HG02588 (cell line): ENCODE measurements at regions not wholly inside any gene's neighbourhood (a gene's known extent, or its start where the extent isn't known, plus 50 kb on each side); places are given as distances from the start of the nearest gene placed in this dataset.

Experiments used
- ATAC-seq: cut with Tn5 transposase; IDR thresholded peaks from one replicate; pipeline ENCODE4 v1.9.1; 2021; ENCODE audit warnings: mild to moderate bottlenecking, moderate library complexity; ENCODE audit not compliant: unreplicated experiment

DNA sequence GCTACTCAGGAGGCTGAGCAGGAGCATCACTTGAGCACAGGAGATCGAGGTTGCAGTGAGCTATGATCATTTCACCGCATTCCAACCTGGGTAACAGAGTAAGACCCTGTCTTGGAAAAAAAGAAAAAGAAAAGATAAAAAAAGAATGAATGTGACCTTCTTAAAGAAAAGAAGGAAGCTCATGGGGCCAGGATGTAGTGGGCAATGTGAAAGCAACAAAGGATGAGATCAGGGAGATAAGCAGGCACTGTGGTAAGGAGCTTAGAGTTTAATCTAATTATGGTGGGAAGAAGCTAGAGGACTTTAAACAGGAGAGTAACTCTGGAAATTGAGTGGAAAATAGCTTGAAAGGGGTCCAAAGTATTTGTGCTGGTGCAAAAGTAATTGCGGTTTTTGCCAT lies 231.6 kb upstream of the UBE2E2 start:
- ATAC-seq = no peak

DNA sequence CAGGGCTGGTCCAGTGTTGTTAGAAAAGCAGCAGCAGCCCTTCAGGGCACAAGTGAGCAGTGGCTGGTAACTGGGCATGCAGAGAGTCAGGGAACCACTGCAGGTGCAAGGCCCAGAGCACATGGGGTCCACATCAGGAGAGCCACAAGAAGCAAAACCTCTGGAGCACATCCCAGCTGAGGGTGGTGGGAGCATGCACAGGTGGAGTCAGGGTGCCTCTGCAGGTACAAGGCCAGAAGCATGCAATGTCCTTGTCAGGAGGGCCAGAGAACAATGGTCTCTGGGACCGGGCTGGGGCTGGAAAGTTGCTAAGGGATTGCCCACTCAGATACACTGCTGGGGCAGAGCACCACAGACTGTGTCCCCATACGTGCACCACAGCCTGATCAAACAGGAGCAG lies 226.1 kb upstream of the UBE2E2 start:
- ATAC-seq = no peak

DNA sequence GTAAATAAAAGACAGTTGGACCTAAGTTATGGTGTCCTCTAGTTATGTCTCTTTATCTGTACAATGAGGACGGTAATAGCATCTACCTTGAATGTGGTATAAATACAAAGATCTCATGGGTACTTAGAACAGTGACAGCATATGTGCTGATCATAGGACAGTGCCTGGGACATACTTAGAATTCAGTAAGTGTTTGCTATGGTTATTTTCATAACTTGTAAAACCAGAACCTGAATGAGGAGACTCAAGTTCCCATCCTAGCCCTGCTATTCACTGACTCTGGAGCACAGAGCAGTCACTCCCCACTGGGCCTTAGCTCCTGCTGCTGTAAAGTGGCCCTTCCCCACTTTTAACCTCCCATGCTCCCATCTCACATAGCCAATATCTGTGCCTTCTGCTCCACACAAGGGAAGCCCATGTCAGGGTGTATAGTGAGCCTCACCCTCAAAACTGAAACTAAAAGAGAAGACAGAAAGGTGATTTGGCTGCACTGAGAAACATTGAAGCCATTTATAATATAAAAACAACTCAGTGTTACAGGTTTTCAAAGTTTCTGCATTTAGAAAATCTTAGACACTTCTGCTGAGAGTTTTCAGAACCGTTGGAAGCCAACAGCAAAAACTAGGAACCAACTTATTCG lies 225.4 kb upstream of the UBE2E2 start:
- ATAC-seq = no peak

DNA sequence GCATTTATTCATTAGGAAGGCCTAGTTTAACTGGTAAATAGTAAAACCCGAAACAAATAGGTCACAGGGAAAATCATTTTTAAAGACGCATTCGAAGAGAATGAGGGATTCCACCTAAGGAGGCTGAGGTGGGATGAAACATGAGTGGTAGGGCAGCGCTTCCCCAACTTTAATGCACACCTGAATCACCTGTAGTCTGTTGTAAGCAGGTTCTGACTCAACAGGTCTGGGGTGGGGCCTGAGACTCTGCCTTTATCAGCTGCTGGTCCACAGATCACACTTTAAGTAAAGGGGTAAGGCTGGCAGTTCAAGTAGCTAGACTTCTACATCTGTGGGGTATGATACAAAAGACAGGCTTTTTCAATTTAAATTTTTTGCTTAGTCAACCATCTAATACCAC lies 223.5 kb upstream of the UBE2E2 start:
- ATAC-seq = no peak

DNA sequence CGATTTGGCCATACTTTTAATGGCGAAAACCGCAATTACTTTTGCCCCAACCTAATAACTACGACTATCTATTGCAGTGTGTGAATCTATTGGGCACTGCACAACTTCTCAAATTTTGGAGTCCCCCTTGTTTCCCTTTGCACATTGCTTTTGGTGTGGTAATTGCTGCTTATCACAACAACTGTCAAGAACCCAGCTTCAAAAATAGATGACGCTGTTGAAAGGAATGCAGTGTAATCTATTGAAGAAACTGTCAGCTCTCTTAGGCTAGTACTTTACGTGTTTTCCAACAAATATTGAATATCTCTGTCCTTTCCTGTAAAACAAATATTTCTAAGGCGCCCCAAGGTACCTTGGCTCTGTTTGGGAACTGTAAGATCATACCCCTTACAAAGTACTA lies 222.8 kb upstream of the UBE2E2 start:
- no peak for ATAC-seq

DNA sequence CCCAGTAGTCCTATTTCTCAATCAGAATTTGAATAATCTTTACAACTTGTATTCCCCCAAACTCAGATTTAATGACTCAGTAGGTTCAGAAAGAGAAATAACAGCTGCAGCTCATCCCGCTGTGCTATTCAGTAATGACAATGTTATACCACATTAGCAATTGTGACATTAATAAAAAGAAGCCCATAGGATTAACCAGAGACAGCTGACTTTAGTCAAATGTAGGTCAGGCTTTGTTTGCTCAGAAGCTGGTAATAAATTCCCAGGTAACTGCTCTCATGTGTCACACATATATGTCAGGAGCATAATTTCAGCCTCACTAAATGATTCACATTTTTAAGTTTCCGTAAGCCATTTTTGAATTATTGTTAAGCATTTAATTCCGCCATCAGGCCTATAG lies 222.0 kb upstream of the UBE2E2 start:
- ATAC-seq = no peak

DNA sequence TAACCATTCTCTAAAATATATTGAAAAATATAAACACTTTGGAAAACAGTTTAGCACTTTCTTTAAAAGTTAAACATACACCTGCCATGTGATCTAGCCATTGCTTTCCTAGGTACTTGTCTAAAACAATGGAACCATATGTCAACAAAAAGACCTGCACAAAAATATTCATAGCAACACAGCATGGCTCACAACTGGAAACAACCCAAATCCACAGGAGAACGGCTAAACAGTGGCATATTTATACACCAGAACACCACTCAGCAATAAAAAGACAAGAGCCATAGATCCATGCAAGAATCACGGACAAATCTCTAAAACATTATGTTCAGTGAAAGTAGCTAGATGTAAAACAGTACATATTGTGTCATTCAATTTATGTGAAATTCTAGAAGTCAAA lies 221.3 kb upstream of the UBE2E2 start:
- no peak for ATAC-seq

DNA sequence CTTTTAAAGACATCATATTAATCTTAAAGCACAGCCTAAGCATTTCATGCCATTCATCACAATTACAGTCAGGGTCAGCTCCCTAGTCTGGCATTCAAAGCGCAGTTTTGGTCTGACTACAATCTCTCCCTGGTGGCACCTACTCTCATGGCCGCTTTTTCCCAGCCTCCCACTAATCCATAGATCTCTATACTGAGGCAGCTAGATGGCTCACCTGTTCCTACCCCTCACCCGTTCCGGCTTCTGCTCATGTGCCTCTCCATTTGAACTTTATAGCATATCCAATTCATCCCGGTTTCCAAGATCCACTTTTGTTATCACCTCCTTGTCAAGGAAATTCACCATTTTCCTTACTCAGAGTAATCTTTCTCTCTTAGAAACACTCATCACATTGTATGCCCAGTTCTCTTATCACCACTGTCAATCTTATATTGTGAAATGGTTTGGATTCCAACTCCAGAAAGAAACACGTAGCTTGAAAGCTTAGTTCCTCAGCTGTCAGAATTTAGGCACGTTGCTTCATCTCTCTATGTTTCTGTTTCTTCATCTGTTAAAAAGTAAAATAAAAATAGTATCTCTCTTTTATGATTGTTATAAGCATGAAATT lies 220.0 kb upstream of the UBE2E2 start:
- ATAC-seq = no peak

DNA sequence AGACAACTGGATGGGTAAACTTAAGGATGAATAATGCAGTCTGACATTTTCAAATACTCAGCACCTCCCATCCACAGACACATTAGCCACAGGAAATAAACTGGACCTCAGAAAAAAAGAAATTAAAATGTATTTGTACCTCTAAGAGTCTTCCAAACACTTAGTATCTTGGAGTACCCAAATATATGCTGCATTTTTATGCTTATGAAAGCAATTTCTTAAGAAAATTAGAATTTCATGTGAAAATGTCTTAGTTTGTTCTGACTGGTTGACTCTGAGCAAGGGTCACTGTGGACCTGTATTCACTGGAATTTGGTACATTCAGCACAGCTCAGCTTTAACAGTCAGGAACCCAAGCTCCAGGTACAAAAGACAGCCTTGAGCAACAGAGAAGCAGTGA lies 216.2 kb upstream of the UBE2E2 start:
- ATAC-seq = no peak

DNA sequence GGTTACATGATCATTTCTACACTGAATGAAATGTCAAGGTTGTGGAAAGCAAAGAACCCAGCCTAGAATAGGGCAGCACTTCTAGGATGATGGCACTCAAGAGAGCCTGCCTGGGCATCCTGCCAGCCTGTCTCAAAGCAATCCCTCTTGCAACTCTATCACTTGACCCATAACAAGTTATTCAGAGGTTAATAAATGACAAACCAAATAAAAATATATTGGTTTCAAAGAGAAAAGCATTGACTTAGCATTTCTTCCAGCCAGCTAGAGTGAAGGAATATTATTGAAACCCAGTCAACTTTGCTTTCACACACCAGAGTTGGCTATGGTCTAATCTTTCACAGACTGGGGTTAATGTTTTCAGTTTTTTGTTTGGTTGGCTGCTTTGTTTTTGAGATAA lies 214.6 kb upstream of the UBE2E2 start:
- ATAC-seq = no peak

DNA sequence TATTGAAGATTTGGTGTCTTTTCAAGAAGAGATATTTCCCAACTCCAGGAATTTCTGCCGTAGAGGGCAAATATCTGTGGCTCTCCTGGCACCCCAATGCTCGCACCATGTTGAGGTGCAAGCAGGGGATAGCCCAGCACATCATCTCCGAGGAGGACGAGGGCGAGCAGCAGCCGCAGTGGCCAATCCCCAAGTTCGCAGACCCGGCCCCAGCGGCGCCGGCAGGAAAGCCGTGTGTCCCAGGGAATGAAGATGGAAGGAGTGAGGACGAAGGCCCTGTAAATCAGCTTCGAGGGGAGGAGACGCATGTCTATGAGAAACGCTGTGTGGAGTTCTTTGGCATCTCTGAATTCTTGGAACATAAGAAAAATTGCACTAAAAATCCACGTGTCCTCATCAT lies 213.4 kb upstream of the UBE2E2 start:
- ATAC-seq = no peak

DNA sequence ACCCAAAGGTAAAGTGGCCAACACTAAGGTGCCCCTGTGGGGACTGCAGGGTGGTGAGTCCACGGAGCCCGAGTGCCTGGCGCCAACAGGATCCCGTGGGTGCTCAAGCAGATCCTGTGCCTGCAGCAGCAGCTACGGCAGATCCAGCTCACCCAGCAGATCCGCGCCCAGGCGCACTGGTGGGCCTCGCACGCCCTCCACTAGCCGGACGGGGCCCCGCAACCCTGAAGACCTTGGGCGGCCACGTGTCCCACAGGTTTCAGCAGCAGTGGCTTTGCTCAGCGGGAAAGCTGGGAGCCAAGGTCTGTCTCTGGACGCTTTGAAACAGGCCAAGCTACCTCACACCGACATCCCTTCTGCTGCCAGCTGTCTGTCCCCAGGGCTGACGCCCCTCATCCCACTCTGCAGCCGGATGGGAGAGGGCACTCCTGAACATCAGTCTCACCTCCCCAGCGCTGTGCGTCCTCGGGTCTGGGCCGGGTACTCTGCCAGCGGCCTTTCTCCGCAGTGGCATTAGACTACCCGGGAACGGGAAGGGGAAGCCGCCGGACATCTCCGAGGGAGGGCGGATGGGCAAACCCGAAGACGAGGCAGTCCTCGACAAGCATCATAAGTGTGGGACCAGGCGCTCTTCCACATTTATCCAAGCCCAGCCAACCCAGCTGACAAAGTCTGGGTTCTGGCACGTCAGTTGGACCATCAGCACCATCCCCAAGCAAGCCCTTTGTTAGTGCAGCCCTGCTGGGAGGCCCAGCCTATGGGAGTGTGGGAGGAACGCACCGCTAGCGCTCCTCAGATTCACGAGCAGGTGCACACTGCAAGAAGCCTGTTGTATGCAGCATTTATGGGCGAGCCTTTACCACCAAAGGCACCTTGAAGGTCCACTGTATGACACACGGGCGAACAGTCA lies 212.6 kb upstream of the UBE2E2 start:
- no peak for ATAC-seq

DNA sequence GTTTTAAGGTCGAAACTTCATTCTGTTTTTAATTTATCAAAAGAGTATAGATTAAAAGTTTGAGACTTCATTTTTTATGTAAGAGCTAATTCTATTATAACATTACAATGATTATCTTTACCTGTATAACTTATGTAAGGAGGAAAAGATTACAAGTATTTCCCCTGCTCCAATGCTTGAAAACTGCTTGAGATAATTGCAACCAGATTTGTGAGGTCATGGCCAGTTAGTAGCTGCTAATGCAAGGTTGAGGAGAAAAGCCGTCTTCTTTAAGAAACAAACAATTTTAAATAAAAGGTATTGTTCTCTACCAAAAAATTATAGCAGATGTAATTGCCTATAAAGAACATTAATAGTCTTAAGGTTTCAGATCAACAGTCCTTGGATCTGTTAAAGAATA lies 208.3 kb upstream of the UBE2E2 start:
- no peak for ATAC-seq

DNA sequence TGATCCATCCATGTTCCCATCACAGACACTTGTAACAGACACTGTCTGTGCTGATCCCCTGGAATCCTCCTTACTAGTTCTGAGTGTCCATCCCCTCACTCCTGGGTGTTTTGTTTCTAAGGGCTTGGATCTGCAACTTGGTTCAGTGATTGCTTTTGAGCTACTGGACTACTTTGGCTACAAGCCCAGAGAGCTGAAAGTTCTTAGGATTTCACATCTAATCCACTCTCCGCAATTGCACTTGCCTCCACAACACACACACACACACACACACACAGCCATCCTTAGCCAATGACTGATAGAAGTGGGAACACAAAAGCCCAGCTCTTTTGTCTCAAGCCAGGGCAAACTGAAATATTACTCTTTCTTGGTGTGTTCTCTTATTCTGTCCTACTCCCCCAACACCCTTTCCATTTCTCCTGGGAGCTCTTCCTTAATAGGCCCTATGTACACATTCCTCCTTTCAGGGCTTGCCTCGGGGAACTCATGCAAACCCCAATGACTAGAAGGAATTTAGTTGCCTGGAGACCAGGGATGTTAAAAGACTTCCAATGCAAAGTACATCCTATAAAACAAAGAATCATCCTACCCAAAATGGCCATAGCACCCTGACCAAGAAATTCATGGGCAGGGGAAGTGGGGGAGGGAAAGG lies 206.1 kb upstream of the UBE2E2 start:
- no peak for ATAC-seq

DNA sequence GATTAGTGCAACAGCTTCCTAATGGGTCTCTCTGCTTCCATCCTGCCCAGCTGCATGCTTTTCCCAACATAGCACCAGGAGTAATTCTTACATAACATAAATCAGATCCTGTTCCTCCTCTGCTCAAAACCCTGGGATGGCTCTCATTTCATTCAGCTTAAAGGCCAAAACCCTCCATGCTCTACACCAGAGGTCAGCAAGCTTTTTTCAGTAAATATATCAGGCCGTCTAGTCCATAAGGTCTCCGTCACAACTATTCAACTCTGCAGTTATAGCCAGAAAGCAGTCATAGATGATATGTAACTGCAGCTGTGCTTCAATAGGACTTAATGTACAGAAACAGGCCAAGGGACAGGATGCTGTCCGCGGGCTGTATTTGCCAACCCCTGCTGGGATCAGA lies 202.8 kb upstream of the UBE2E2 start:
- ATAC-seq = no peak

DNA sequence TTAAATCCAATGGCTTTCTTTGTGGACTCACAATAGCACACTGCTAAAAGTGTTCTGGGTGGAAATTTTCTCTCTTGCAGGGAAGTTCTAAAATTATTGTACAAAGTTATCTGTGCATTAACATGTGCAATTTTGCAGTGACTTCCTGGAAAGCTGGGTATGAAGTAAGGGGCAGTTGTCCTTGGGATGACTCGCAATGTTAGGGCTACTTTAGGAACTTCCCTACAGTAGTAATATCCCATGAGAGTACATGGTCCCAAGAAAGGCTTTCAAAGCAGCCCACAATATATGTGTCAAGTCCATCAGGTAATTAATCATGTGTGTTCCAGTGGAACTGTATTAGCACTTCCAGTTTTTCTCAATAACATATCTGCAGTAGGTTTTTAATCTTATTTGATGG lies 201.0 kb upstream of the UBE2E2 start:
- ATAC-seq = no peak

DNA sequence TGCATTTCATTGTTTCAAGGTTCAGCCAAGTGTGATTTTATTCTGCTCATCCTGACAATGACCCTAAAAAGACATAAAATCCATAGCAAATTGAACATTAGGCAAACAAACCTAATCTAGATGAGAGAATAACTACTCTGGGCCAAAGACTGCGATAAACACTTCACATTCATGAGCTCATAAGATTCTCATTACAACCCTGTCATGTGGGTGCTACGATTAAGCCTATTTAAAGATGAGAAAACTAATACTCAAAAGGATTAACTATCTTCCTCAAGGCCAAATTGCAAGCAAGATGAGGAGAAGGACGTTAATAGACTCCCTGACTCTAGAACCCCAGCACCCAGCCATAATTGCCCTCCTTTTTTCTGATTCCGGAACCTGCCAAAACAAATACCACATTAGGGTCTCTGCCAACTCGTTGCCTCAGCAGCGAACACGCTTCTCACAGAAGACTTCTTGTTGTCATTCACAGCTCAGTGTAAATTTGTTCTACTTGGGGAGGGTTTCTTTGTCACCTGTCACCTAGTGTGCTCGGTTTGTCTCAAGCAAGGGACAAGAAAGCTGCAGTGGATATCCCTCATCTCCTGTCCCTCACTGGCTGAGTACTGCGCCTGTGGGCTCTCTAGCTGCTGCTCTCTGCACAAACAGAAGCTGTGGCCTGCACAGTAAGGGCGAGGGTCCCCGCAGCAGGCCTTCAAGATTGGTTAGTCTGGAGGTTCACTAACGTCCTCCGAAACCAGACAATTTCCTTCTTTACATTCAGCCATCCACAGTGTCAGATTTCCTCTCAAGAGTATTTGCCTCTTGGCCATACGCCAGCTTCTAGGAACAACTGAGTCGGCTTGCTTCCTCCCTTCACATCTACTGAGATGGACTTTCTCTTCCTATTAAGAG lies 200.0 kb upstream of the UBE2E2 start:
- ATAC-seq = no peak

DNA sequence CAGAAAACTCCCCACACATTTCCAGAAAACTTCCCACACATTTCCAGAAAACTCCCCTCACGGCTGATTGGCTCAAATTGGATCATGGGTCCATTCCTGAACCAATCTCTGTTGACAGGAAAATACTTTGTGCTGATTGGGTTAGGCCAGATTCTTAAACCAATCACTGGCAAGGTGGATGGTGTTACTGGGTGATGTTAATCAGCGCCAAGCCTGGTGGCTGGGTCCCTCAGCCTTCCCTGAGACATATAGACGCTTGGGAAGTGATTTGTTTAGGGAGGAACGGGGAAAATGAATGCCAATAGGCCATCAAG lies 199.4 kb upstream of the UBE2E2 start:
- ATAC-seq = no peak

DNA sequence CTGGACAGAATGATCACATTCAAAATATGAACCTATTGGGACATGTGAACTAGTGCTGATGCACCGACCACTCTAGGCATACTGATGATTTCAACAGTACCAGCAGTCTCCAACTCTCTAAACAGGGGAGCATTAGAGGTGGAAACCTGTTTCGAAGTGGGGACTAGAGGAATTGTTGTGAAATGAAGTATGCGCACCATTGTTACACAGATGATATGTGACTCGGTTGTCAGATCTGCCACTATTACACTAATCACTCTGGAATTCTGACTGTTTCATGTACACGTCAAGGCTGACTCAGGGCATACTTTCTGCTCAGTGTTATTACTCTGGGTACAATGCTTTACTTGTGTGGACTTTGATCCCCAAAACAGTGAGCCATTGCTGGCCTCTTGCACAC lies 198.2 kb upstream of the UBE2E2 start:
- ATAC-seq = no peak

DNA sequence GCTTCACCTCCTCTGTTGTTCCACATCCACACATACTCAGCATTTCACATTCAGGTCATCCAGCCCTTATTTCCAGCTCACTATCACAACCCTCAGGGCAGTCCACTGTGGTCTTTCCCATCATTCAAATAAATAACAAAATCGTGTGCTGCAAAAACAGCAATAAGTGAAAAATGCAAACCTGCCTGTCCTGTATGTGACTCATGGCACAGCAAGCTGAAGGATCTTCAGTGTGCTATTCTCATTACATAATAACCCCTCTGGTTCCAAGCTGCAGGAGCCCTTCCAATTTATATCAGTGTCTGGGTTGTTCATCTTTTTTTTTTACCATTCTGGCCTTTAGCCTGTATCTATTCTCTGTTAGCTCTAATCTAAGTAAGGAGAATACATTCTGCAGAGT lies 185.3 kb upstream of the UBE2E2 start:
- no peak for ATAC-seq
